Testis (tissue), 2 donors: ENCODE measurements at regions not wholly inside any gene's neighbourhood (a gene's known extent, or its start where the extent isn't known, plus 50 kb on each side); places are given as distances from the start of the nearest gene placed in this dataset.
"Not testable (repeated sequence)": the region's sequence is repeated elsewhere in the genome, so short reads cannot be mapped to it uniquely, and the experiment has no call there.

ENCODE experiments used
- DNase-seq: peaks from one replicate; pipeline ENCODE4 v3.0.0-alpha.2; 2019
- H3K27ac ChIP-seq, 2 donors: fragments of 200-600 bp; sonication (generic); one replicate each; pipeline ENCODE4 v1.5.1; 2019
- H3K27me3 ChIP-seq: fragments of 200-600 bp; sonication (generic); one replicate; pipeline ENCODE4 v1.5.1; 2019
- H3K36me3 ChIP-seq: fragments of 200-600 bp; sonication (generic); one replicate; pipeline ENCODE4 v1.5.1; 2017; ENCODE audit warnings: low read depth; ENCODE audit errors: missing control alignments
- H3K4me1 ChIP-seq: fragments of 200-600 bp; sonication (generic); one replicate; pipeline ENCODE4 v1.5.1; 2019
- H3K4me3 ChIP-seq, 2 donors: fragments of 200-600 bp; sonication (generic); one replicate each; pipeline ENCODE4 v1.5.1; 2017 to 2019
- H3K9me3 ChIP-seq: fragments of 200-600 bp; sonication (generic); one replicate; pipeline ENCODE4 v1.5.1; 2017
- CTCF ChIP-seq, 3 experiments: fragments of 450-650 bp in 2 of 3; fragments of 200-600 bp in 1 of 3; sonication (generic) in 1 of 3; IDR thresholded peaks; one replicate each; pipeline ENCODE4 v1.5.1; 2016 to 2019; ENCODE audit warnings: antibody characterized with exemption in 3 of 3, mild to moderate bottlenecking in 2 of 3, moderate library complexity in 1 of 3
- POLR2A ChIP-seq: fragments of 450-650 bp; IDR thresholded peaks from one replicate; pipeline ENCODE4 v1.6.1; 2017; ENCODE audit warnings: antibody characterized with exemption, mild to moderate bottlenecking, moderate library complexity
- WGBS, 2 donors: methylation state at CpG; one replicate each; pipeline ENCODE4 v1.1.5; 2018; 5-methylcytosine and 5-hydroxymethylcytosine counted together
- intact Hi-C: fragments of 100-400 bp; cut with DNase I; formaldehyde crosslinking; loops from one replicate; pipeline ENCODE4 v1.15.1; 2023; ENCODE audit warnings: low total_unique reads

DNA sequence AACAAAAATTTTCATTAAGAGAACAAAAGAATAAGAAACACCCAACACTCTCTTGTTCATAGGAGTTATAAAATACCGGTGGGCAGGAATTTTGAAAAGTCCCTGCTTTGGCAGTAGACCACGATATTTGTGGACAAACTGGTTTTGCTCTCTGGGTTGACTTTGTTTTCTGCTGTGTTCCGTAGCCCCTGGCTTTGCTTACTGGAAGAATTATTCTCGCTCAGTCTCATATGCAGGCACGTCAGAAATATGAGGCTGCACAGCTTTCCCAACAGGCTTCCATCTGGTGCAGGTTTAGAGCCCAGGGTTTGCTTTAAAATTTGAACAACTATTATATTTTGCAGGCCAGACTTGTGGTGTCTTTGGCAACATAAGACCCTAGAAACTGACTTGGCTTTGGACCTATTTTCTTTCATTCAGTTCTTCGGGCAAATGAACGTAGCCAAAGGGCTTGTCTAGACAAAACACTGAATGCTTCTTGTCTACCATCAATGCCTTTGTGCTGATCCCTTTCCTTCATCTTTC lies 2012.6 kb downstream of the PCDH9 start:
- Histone ChIP-seq H3K9me3 (no peaks in the 10 kb centered on the region), H3K4me3 (no peak overlapping the region), H3K36me3 (no peaks in the 10 kb centered on the region), H3K27me3 (no peaks in the 10 kb centered on the region), H3K4me1 (no peaks in the 10 kb centered on the region), H3K27ac (no peak overlapping the region)
- TF ChIP-seq CTCF (IDR thresholded peaks at IDR 0.05), result no peak
- TF ChIP-seq POLR2A, result no peak
- DNase-seq, result no peak
- 92 to 93% methylated on average over 7 of the region's 7 CpGs for WGBS, 2 donors
- intact Hi-C loops, result no loop called here

- H3K4me3 ChIP-seq, H3K36me3 ChIP-seq, DNase-seq, H3K4me1 ChIP-seq, intact Hi-C loops, H3K9me3 ChIP-seq, H3K27me3 ChIP-seq, H3K27ac ChIP-seq: not testable (repeated sequence)
- WGBS, 2 donors, result 85 to 94% methylated on average over 2 of the region's 2 CpGs
Observed at GRCh38 chr13:65202845-65203244, 2027.3 kb downstream of the PCDH9 start.

DNA sequence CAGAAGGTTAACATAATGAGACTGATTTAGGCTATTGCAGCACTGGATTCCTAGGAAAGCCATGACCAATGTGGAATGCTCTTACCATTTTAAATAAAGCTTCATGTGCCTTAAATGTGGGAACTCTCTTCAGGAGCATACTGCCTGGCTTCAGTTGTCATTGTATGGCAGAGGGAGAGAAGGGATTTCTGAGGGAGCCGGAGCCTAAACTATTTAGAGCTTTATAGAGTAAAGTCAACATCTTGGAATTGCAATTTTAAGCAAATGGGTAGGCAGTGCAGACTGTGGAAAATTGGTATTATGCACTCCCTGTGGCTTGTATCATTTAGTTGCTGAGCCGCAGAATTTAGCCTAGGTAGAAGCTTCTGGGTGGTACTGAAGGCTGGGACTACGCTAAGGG lies 2041.4 kb downstream of the PCDH9 start:
- Histone ChIP-seq H3K4me1 (no peaks in the 10 kb centered on the region), H3K9me3 (no peaks in the 10 kb centered on the region), H3K36me3 (no peaks in the 10 kb centered on the region), H3K27me3 (no peaks in the 10 kb centered on the region), H3K4me3 (no peak overlapping the region), H3K27ac (no peak overlapping the region)
- intact Hi-C loops, result no loop called here
- no peak for DNase-seq
- whole genome bisulfite sequencing, 2 donors, result 80 to 93% methylated on average over 3 of the region's 3 CpGs
- TF ChIP-seq POLR2A (no peak), CTCF (IDR thresholded peaks at IDR 0.05) (no peak)

- no peak overlapping the region for H3K4me3 ChIP-seq
- no peaks in the 10 kb centered on the region for H3K4me1 ChIP-seq
- WGBS, 2 donors, result 55 to 63% methylated on average over 3 of the region's 3 CpGs
- H3K36me3 ChIP-seq, result no peaks in the 10 kb centered on the region
- no peaks in the 10 kb centered on the region for H3K9me3 ChIP-seq
- intact Hi-C loops, result no loop called here
- DNase-seq, result no peak
- H3K27ac ChIP-seq, result no peak overlapping the region
- no peak for TF ChIP-seq CTCF (IDR thresholded peaks at IDR 0.05)
- TF ChIP-seq POLR2A, result no peak
- no peaks in the 10 kb centered on the region for H3K27me3 ChIP-seq
Observed at GRCh38 chr13:65168026-65168425, 2062.1 kb downstream of the PCDH9 start.

DNA sequence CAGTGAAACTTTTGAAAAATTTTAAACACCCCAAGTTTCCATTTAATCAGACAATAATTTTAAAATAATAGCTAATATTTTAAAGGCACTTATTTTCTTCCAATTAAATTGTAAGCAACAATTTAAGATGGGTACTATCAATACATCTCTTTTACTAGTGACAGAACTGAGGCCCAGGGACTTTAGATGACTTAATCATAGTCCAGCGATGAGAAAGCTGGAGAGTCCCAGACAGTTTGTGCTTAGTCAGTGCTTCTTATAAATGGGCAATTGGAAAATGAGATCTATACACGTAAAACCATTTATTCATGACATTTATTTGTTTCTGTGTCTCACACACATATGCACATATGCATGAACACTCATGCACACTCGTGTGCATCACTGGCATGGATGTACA lies 2063.5 kb downstream of the PCDH9 start:
- no peak for DNase-seq
- intact Hi-C loops, result no loop called here
- TF ChIP-seq POLR2A (no peak), CTCF (IDR thresholded peaks at IDR 0.05) (no peak)
- Histone ChIP-seq H3K4me1 (no peaks in the 10 kb centered on the region), H3K27ac (no peak overlapping the region), H3K27me3 (no peaks in the 10 kb centered on the region), H3K9me3 (no peaks in the 10 kb centered on the region), H3K36me3 (no peaks in the 10 kb centered on the region), H3K4me3 (no peak overlapping the region)
- WGBS, 2 donors, result 77 to 81% methylated on average over 3 of the region's 3 CpGs
